Stomach smooth muscle (tissue), 2 donors: ENCODE measurements at regions not wholly inside any gene's neighbourhood (a gene's known extent, or its start where the extent isn't known, plus 50 kb on each side); places are given as distances from the start of the nearest gene placed in this dataset.
A peak's percentile ranks its signal among the peaks of the same experiment; 100 is the strongest.

Experiments used
- H3K27ac ChIP-seq: one replicate; pipeline ENCODE4 v1.7.0; 2013; ENCODE audit warnings: mild to moderate bottlenecking, low read length, inconsistent platforms
- H3K27me3 ChIP-seq, 2 donors: one replicate each; pipeline ENCODE4 v1.7.0; 2013; ENCODE audit warnings: low read length in 2 of 2; ENCODE audit not compliant: insufficient read depth in 2 of 2, control insufficient read depth in 1 of 2
- H3K36me3 ChIP-seq, 2 donors: one replicate each; pipeline ENCODE4 v1.7.0; 2013; ENCODE audit warnings: low read length in 2 of 2; ENCODE audit not compliant: control insufficient read depth in 2 of 2, insufficient read depth in 2 of 2
- H3K4me1 ChIP-seq: one replicate; pipeline ENCODE4 v1.7.0; 2013; ENCODE audit warnings: low read length; ENCODE audit not compliant: control insufficient read depth, insufficient read depth
- H3K4me3 ChIP-seq, 2 donors: one replicate each; pipeline ENCODE4 v1.7.0; 2013; ENCODE audit warnings: low read length in 2 of 2
- H3K9ac ChIP-seq, 2 donors: one replicate each; pipeline ENCODE4 v1.7.0; 2013; ENCODE audit warnings: low read length in 2 of 2, mild to moderate bottlenecking in 1 of 2
- H3K9me3 ChIP-seq, 2 donors: one replicate each; pipeline ENCODE4 v1.7.0; 2013; ENCODE audit warnings: low read length in 2 of 2; ENCODE audit not compliant: control insufficient read depth in 2 of 2
- donor health status: healthy.
- donor health status: Pancreatic carcinoma.

- Histone ChIP-seq H3K36me3 (no peaks in the 10 kb centered on the region), H3K4me3 (no peak overlapping the region), H3K9me3 (no peaks in the 10 kb centered on the region), H3K4me1 (no peaks in the 10 kb centered on the region), H3K27me3 (no peaks in the 10 kb centered on the region), H3K27ac (no peak overlapping the region), H3K9ac (no peak overlapping the region)
Measured at GRCh38 chr4:181312066-181312465, 931.1 kb upstream of the TENM3 start.

DNA sequence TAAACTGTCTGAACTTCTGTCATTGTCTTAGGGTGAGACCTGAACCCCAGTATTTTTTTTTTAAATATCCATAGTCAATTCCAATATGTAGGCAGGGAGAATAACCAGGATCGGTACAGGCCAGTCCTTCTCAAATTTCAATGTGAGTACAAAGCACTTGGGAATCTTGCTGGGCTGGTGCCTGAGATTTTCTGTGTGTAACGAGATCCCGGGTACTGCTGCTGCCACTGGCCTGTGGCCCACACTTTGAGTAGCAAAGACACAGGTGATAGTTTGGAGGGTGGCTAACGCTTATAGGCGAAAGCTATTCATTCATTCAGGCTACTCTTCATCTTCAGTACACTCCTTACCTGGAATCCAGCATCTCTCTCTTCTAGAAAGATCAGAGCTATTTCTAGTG lies 923.6 kb upstream of the TENM3 start:
- Histone ChIP-seq H3K27me3 (no peaks in the 10 kb centered on the region), H3K9me3 (no peaks in the 10 kb centered on the region), H3K9ac (no peak overlapping the region), H3K36me3 (no peaks in the 10 kb centered on the region), H3K4me1 (no peaks in the 10 kb centered on the region), H3K4me3 (no peak overlapping the region), H3K27ac (no peak overlapping the region)

DNA sequence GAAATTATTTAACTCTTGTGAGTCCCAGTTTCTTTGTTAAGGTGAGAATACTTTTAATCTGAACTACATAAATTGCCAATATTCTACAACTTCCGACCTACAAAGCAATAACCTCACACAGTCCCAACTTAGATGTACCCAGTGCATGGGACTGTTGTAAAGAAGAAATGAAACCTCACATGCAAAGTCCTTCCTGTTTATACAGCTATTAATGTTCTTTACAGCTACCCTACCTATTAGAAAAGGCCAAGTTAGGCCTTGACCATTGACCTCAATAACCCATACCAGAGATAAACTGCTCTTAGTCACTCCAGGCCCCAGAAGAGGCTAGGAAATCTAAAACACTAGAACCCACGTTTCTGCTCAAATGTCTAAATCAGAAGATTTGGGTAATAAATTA lies 920.1 kb upstream of the TENM3 start:
- no peak overlapping the region for H3K27ac ChIP-seq
- H3K4me3 ChIP-seq, result no peak overlapping the region
- no peaks in the 10 kb centered on the region for H3K9me3 ChIP-seq
- H3K27me3 ChIP-seq, result no peaks in the 10 kb centered on the region
- H3K36me3 ChIP-seq, result no peaks in the 10 kb centered on the region
- no peaks in the 10 kb centered on the region for H3K4me1 ChIP-seq
- H3K9ac ChIP-seq, result no peak overlapping the region

- no peaks in the 10 kb centered on the region for H3K27me3 ChIP-seq
- H3K9ac ChIP-seq, result no peak overlapping the region
- H3K27ac ChIP-seq, result no peak overlapping the region
- no peaks in the 10 kb centered on the region for H3K36me3 ChIP-seq
- H3K4me1 ChIP-seq, result no peaks in the 10 kb centered on the region
- no peaks in the 10 kb centered on the region for H3K9me3 ChIP-seq
- peak overlapping the region in 1 of 2 donors; percentile 4 for H3K4me3 ChIP-seq
Measured at GRCh38 chr4:181330654-181331201, 912.5 kb upstream of the TENM3 start.

DNA sequence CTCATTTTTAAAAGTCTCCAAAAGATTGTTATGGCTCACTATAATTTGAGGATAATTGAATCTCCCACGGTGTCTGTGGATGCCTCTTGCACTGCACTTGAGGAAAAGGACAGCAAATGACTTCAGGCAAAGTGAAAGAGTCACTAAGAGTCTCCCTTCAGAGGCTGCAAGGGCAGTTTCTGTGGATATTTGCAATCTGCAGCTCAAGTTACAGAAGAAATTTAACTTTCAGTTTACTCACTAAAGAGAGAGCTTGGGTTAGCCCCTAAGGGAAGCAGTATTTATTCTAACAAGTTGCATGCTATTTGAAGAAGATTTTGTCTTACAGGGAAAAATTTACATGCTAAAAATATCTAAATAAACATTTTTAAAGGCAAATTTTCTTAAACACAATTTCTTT lies 912.0 kb upstream of the TENM3 start:
- H3K4me1 ChIP-seq, result no peaks in the 10 kb centered on the region
- no peaks in the 10 kb centered on the region for H3K27me3 ChIP-seq
- no peak overlapping the region for H3K27ac ChIP-seq
- H3K9ac ChIP-seq, result no peak overlapping the region
- H3K36me3 ChIP-seq, result no peaks in the 10 kb centered on the region
- no peaks in the 10 kb centered on the region for H3K9me3 ChIP-seq
- H3K4me3 ChIP-seq, result peak overlapping the region in 1 of 2 donors; percentile 4

GRCh38 chr4:181345931-181346330 lies 897.3 kb upstream of the TENM3 start:
- Histone ChIP-seq H3K9me3 (no peaks in the 10 kb centered on the region), H3K36me3 (no peaks in the 10 kb centered on the region), H3K27ac (no peak overlapping the region), H3K9ac (no peak overlapping the region), H3K4me1 (no peaks in the 10 kb centered on the region), H3K4me3 (no peak overlapping the region), H3K27me3 (no peaks in the 10 kb centered on the region)

DNA sequence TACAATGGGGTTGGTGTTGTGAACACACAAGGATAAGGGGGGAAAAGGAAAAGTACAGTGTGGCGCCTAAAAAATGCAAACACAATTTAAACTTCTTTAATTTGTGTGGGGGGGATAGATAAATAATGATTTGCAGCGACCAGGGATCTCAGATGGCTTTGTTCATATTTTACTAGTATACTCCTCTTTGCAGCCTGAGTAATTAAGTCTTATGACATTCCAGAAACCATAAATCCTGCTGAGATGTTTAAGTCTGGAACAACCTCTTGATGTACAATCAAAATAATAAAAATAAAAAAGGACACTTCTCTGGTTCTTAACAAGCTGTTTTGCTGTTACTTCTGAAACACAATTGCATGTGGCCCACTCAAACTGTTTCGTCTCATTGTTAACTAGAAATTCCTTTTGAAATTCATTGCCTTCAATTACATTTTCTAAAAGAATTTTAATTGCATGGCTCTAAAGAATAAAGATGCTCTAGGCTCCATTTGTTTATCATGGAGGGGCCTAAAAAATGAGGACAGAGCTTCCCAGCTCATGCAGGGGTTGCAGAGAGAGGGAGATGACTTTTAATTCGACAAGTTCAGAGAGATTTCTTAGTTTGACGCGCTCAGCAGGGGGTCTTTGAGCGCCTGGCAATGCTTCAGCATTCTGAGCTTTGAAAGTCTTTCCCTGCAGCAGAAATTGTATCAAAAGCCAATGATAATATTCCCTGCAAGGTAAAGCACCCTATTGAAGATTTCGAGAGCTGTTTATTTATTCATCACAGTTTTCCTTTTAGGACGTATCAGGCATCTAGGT lies 892.4 kb upstream of the TENM3 start:
- H3K4me1 ChIP-seq, result no peaks in the 10 kb centered on the region
- H3K27me3 ChIP-seq, result no peaks in the 10 kb centered on the region
- H3K9ac ChIP-seq, result no peak overlapping the region
- H3K27ac ChIP-seq, result no peak overlapping the region
- no peak overlapping the region for H3K4me3 ChIP-seq
- H3K36me3 ChIP-seq, result no peaks in the 10 kb centered on the region
- H3K9me3 ChIP-seq, result no peaks in the 10 kb centered on the region

DNA sequence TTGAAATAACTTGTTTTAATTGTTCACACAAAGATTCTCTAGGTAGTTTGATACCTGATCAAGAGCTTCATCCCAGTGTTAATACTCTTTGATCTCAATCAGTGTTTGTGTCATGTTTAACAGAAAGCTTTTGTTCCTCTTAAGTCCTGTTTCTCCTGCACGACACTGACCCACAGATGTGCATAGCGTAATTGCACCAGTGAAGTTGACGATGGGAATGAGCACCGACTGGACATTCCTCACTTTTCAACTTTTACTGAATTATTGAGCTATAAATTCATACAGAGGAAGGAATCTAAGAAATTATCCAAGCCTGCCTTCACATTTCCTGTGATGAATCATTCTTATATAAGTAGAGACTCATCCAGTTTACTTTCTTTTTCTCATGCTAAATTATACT lies 878.7 kb upstream of the TENM3 start:
- Histone ChIP-seq H3K9me3 (no peaks in the 10 kb centered on the region), H3K36me3 (no peaks in the 10 kb centered on the region), H3K4me3 (no peak overlapping the region), H3K27ac (no peak overlapping the region), H3K27me3 (no peaks in the 10 kb centered on the region), H3K9ac (no peak overlapping the region), H3K4me1 (no peaks in the 10 kb centered on the region)

DNA sequence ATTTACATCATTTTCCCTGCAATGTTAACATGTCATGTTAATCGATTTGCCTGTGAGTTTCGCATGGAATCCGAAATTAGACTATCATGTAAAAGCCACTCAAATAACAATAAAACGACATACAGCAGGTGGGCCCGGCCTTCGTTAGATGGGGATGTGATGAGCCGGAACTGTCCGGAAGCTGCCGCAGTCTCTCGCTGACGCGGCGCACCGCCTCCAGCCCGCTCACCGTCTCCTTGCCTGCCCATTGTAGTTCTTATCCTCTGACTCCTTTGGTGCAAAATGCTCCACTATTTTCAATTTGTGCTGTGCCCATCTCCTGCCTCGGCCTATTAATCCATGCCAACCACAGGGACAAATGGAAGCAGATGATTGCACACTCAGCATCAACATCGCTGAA lies 877.5 kb upstream of the TENM3 start:
- Histone ChIP-seq H3K27me3 (no peaks in the 10 kb centered on the region), H3K4me1 (no peaks in the 10 kb centered on the region), H3K9me3 (no peaks in the 10 kb centered on the region), H3K9ac (no peak overlapping the region), H3K36me3 (no peaks in the 10 kb centered on the region), H3K27ac (no peak overlapping the region), H3K4me3 (no peak overlapping the region)

DNA sequence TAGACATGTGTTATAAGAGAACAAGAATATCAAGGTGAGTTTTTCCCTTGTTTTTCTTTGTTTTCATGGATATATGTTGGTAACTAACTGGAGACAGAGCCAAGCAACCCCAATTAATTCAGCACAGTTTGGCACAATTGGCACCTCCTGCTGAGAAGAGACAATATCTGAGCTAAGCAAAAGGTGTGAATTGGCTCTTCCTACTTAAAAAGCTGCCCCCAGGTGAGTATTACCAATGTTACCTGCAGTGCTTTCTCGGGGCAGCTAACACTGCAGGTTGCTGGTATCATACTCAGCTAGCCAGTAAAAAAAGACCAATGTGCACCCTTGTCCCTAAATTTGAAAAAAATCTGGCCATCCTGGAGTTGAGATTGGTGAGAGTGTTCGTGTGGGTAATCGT lies 871.2 kb upstream of the TENM3 start:
- H3K9ac ChIP-seq, result no peak overlapping the region
- no peak overlapping the region for H3K27ac ChIP-seq
- no peak overlapping the region for H3K4me3 ChIP-seq
- H3K27me3 ChIP-seq, result no peaks in the 10 kb centered on the region
- H3K36me3 ChIP-seq, result no peaks in the 10 kb centered on the region
- no peaks in the 10 kb centered on the region for H3K9me3 ChIP-seq
- no peaks in the 10 kb centered on the region for H3K4me1 ChIP-seq

DNA sequence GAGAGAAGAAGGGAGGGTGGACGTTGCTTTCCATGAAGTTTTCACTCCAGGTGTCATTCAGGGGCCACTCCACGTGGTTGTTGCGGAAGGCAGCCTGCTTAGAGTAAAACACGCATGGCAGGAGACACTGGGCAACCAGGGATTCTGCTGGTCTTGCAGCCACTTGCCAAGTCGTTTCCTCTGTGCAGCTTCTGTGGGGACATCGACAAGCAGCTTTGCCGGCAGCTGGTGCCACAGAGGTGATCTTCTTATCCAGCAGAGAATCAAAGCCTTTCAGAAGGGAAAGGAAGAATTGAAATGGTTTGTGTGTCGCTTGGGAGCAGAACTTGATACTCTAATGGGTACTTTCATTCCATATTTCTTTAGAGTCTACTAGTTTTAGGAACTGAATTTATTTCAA lies 867.1 kb upstream of the TENM3 start:
- Histone ChIP-seq H3K36me3 (no peaks in the 10 kb centered on the region), H3K4me3 (no peak overlapping the region), H3K9ac (no peak overlapping the region), H3K27me3 (no peaks in the 10 kb centered on the region), H3K9me3 (no peaks in the 10 kb centered on the region), H3K27ac (no peak overlapping the region), H3K4me1 (no peaks in the 10 kb centered on the region)
